Left colon (tissue), 2 donors: ENCODE measurements at regions not wholly inside any gene's neighbourhood (a gene's known extent, or its start where the extent isn't known, plus 50 kb on each side); places are given as distances from the start of the nearest gene placed in this dataset.
"Not testable (repeated sequence)": the region's sequence is repeated elsewhere in the genome, so short reads cannot be mapped to it uniquely, and the experiment has no call there.

Experiments
- ATAC-seq: fragments of 200-7000 bp; cut with Tn5 transposase; one replicate; pipeline ENCODE4 v1.9.1; 2020; ENCODE audit warnings: mild to moderate bottlenecking, moderate library complexity
- DNase-seq, 2 donors: peaks; one replicate each; pipeline ENCODE4 v3.0.0-alpha.2; 2020
- intact Hi-C, 2 donors: fragments of 100-400 bp; cut with DNase I in 1 of 2; cut with micrococcal nuclease in 1 of 2; formaldehyde crosslinking; loops; one replicate each; pipeline versions ENCODE4 v1.11.2 to v1.14.0; 2022; cut with DNase I, micrococcal nuclease
- donor health status: DM: no; HTN: no; CAD: no.
- donor health status: DM: yes; HTN: yes; CAD: no.

DNA sequence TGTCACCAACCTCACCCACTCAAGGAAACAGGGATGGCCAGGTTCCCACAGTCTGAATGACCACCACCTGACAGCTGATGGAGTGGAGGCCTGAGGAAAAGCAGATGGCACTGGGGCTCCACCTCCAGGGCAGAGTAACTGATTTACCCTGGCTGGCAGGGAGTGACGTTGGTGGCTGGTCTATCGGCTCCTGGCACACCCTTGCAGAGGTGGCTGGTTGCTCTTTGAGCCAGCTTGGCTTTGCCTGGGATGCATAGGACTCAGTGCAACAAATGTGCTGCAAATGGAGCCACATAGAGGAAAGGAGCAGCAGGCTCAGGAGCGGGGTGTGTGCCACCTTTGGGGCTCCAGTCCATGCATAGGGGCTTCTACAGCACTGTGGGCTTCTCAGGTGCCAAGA is 574.8 kb downstream of the CWH43 start:
- DNase-seq, ATAC-seq, intact Hi-C loops: not testable (repeated sequence)

DNA sequence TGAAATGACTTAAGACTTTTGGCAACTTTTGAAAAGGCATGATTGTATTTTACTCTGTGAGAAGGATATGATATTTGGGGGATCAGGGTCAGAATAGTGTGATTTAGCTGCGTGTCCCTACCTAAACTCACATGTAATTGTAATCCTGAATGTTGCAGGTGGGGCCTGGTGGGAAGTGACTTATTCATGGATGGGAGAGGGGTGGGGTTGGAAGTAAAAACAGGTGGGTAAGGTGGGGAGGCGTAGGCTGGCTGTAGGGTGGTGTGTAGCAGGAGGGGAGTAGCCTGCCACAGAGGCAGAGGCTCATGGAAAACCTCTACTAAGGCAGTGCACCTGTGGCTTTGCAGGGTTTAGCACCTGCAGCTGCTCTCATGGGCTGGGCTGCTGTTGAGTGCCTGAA is 584.2 kb downstream of the CWH43 start:
- intact Hi-C loops, ATAC-seq, DNase-seq: not testable (repeated sequence)

DNA sequence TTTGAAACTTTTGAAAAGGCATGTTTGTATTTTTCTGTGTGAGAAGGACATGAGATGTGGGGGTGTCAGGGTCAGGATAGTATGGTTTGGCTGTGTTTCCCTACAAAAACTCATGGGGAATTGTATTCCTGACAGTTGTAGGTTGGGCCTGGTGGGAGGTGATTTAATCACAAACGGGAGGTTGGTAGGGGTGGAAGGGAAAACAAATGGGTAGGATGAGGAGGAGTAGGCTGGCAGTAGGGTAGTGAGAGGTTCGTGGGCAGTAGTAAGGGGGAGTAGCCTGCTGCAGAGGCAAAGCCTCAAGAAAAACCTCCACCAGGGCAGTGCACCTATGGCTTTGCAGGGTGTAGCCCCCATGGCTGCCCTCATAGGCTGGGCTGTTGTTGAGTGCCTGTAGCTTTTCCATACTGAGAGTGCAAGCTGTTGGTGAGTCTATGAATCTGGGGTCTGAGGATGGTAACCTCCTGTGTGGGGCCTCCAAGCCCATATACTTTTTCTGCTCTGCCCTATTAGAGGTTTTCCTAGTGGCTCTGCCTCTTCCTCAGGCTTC is 587.7 kb downstream of the CWH43 start:
- ATAC-seq, intact Hi-C loops, DNase-seq: not testable (repeated sequence)

DNA sequence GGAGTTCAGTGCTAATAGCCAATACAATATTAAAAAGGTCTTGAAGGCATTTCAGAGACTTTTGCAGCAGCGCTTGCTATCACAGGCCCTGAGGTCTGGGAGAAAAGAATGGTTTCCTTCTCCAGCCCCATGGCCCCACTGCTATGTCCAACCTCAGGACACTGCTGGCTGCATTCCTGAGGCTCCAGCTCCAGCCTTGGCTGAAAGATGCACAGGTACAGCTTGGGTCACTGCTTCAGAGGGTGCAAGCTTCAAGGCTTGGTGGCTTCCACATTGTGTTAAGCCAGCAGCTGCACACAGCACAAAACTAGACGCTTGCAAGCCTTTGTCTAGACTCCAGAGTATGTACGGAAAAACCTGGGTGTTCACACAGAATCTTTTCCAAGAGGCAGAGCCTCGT is 589.2 kb downstream of the CWH43 start:
- intact Hi-C loops, ATAC-seq, DNase-seq: not testable (repeated sequence)

DNA sequence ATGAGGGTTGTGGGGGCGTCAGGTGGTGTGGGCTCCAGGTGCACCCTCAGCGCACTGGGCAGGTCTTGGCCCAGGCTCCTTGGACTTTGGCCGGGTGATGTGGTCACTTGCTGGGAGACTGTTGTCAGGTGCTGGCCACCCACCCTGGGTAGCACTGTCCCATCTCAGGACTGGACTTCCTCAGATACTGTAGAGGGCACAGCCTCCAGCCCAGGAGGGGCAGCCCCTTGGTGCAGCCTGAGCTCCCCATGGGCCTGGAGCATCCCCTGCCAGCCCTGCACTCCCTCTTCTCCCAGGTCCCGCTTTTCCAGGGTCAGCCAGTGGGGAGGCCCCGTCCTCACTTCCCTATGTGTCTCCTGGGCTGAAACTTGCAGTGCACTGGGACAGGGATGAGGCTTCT is 592.3 kb downstream of the CWH43 start:
- DNase-seq, intact Hi-C loops, ATAC-seq: not testable (repeated sequence)

DNA sequence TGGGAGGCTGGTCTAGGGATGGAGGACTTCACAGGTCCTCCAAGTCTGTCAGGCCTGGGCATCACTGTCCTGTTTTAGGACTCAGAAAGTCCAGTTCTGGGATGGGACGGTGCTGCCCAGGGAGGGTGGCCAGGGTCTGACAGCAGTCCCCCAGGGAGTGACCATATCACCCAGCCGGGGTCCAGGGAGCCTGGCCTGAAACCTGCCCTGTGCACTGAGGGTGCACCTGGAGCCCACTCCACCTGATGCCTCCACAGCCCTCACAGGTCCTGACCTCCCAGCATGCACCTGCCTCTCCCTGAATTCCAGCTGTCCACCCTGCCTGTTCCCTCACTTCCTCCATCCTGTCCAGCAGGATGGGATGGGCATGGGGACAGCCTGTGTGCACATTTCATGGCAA is 592.8 kb downstream of the CWH43 start:
- intact Hi-C loops, DNase-seq, ATAC-seq: not testable (repeated sequence)

DNA sequence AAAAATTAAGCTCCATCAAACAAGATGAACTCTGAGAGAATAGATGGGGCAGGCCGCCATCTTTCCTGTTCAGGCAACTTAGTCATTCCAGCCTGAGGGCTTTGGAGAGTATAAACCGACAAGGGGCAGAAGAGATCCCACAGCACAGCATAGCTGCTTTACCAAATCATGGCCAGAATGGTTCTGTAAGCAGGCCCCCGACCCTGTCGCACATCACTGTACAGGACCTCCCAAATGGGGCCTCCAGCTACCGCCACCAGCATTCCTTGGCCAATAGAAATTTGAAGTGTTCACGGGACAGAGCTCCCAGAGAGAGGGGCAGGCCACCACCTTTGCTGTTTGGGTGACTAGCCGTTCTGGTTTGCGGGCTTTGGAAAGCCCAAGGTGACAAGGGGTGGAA is 594.1 kb downstream of the CWH43 start:
- not testable (repeated sequence) for ATAC-seq

DNA sequence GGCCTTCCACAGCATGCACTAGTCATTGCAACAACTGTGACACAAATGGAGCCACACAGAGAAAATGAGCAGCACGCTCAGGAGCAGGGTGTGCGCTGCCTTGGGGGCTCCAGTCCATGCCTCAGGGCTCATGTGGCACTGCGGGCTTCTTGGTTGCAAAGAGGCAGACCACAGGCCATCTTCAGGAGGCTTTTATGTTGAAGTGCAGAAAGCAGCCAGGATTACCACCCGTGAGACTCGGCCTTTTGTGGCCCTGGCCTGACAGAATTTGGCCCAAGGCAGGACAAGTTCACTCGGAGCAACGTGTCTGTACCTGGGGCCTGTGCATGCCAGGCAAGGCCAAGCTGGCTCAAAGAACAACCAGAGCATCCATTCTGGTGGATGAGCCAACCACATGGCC is 602.3 kb downstream of the CWH43 start:
- DNase-seq, intact Hi-C loops, ATAC-seq: not testable (repeated sequence)

More for the DNA sequence above, 594.1 kb downstream of the CWH43 start:
- DNase-seq, intact Hi-C loops: not testable (repeated sequence)

DNA sequence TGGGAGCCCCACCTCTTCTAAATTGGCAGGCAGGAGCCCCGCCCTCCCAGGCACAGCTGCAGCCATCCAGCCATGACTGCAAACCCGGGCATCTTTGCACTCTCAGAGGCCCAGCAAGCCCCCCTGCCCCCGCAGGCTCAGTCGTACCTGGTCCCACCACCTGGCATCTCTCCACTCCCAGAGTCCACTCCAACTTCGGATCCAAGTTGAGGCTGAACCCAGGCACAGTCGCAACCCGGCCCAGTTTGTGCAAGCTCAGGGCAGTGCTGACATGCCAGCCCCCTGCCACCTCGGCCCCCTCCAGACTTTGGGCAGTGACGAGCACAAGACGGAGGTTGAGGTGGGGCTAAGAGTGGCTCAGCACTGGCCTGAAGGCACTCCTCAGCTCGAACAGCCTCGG is 632.4 kb downstream of the CWH43 start:
- ATAC-seq, intact Hi-C loops, DNase-seq: not testable (repeated sequence)

DNA sequence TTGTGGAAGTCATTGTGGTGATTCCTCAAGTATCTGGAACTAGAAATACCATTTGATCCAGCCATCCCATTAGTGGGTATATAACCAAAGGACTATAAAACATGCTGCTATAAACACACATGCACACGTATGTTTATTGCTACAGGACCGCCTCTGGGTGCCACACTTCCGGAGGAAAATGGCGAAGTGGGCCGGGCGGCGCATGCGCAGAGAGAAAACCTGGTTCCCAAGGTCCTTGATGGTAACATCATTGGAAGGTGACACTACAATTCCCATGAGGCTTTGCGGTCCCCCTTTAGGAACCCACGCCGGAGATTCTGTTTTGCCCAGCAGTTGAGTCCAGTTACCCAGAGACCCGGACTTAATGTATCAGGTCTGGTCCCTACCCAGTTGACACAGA is 640.4 kb downstream of the CWH43 start:
- intact Hi-C loops, DNase-seq, ATAC-seq: not testable (repeated sequence)
